Esophagus squamous epithelium (tissue), 4 donors: ENCODE measurements at regions not wholly inside any gene's neighbourhood (a gene's known extent, or its start where the extent isn't known, plus 50 kb on each side); places are given as distances from the start of the nearest gene placed in this dataset.

Experiments used
- CTCF ChIP-seq, 6 experiments: fragments of 450-650 bp in 4 of 6; fragments of 200-600 bp in 2 of 6; sonication (generic) in 2 of 6; IDR thresholded peaks; one replicate each; pipeline ENCODE4 v1.5.1; 2016 to 2019; ENCODE audit warnings: antibody characterized with exemption in 6 of 6, mild to moderate bottlenecking in 4 of 6, moderate library complexity in 4 of 6
- POLR2A ChIP-seq, 4 donors: fragments of 450-650 bp; IDR thresholded peaks; one replicate each; pipeline ENCODE4 v1.6.1; 2017; ENCODE audit warnings: antibody characterized with exemption in 4 of 4, mild to moderate bottlenecking in 4 of 4, moderate library complexity in 3 of 4

GRCh38 chr1:5385956-5386355 lies 606.3 kb downstream of the NPHP4 start:
- no peak for TF ChIP-seq CTCF (IDR thresholded peaks at IDR 0.05)
- TF ChIP-seq POLR2A (IDR thresholded peaks at IDR 0.05) = no peak
